Cardiac fibroblast (primary cell): ENCODE measurements at regions not wholly inside any gene's neighbourhood (a gene's known extent, or its start where the extent isn't known, plus 50 kb on each side); places are given as distances from the start of the nearest gene placed in this dataset.
"Not testable (repeated sequence)": the region's sequence is repeated elsewhere in the genome, so short reads cannot be mapped to it uniquely, and the experiment has no call there.

Experiments used
- DNase-seq, 2 donors: peaks; one replicate each; pipeline versions ENCODE4 v3.0.0 to v3.0.0-alpha.2; 2010; ENCODE audit warnings: low read depth in 2 of 2
- H3K4me3 ChIP-seq, 2 donors: replicated peaks in 1 of 2; 1 replicate in 1 of 2; 2 replicates in 1 of 2; pipeline ENCODE4 v1.5.1; 2011; ENCODE audit warnings: low read depth in 2 of 2, low read length in 2 of 2, mild to moderate bottlenecking in 2 of 2, moderate library complexity in 1 of 2
- CTCF ChIP-seq: IDR thresholded peaks from one replicate; pipeline ENCODE4 v1.5.1; 2011; ENCODE audit warnings: low read depth, mild to moderate bottlenecking, low read length, inconsistent platforms

GRCh38 chr4:53852343-53852742, 212.1 kb downstream of the CHIC2 start:
- TF ChIP-seq CTCF = no peak
- DNase-seq = peak; percentile 46 to 54
- no peak overlapping the region for H3K4me3 ChIP-seq

- no peak overlapping the region for H3K4me3 ChIP-seq
- TF ChIP-seq CTCF = no peak
- no peak for DNase-seq
These were observed 216.4 kb downstream of the CHIC2 start for GRCh38 chr4:53847965-53848364.

- no peak for DNase-seq
- TF ChIP-seq CTCF = no peak
- H3K4me3 ChIP-seq = no peak overlapping the region
These were observed 219.9 kb downstream of the CHIC2 start for GRCh38 chr4:53844551-53844950.

- H3K4me3 ChIP-seq = no peak overlapping the region
- DNase-seq = no peak
- no peak for TF ChIP-seq CTCF
These were observed 220.3 kb downstream of the CHIC2 start for GRCh38 chr4:53844133-53844532.

GRCh38 chr4:53841711-53842110, 222.7 kb downstream of the CHIC2 start:
- H3K4me3 ChIP-seq = no peak overlapping the region
- TF ChIP-seq CTCF = no peak
- DNase-seq = no peak

GRCh38 chr4:53840643-53841042, 223.8 kb downstream of the CHIC2 start:
- no peak for TF ChIP-seq CTCF
- no peak overlapping the region for H3K4me3 ChIP-seq
- DNase-seq = peak in 1 of 2 donors; percentile 64

GRCh38 chr4:53833302-53834003, 231.0 kb downstream of the CHIC2 start:
- not testable (repeated sequence) for H3K4me3 ChIP-seq, DNase-seq
